Keratinocyte (primary cell): ENCODE measurements at regions not wholly inside any gene's neighbourhood (a gene's known extent, or its start where the extent isn't known, plus 50 kb on each side); places are given as distances from the start of the nearest gene placed in this dataset.

ENCODE experiments used
- EZH2 ChIP-seq: IDR thresholded peaks from one replicate; pipeline ENCODE4 v1.6.1; 2012; ENCODE audit warnings: inconsistent platforms, mild to moderate bottlenecking, low read length, moderate library complexity
- TF ChIP-seq, protein P1 (sequence below), 3 experiments: IDR thresholded peaks in 1 of 3; conservative IDR thresholded peaks in 1 of 3; optimal IDR thresholded peaks in 1 of 3; 2 replicates in 2 of 3; 3 replicates in 1 of 3; pipeline versions ENCODE3 to v1.5.1; 2011; ENCODE audit warnings: low read length in 3 of 3, mild to moderate bottlenecking in 3 of 3, moderate library complexity in 2 of 3, control low read depth in 1 of 3, inconsistent platforms in 1 of 3; ENCODE audit not compliant: insufficient read depth in 2 of 3; ENCODE audit errors: extremely low read depth in 1 of 3

DNA sequence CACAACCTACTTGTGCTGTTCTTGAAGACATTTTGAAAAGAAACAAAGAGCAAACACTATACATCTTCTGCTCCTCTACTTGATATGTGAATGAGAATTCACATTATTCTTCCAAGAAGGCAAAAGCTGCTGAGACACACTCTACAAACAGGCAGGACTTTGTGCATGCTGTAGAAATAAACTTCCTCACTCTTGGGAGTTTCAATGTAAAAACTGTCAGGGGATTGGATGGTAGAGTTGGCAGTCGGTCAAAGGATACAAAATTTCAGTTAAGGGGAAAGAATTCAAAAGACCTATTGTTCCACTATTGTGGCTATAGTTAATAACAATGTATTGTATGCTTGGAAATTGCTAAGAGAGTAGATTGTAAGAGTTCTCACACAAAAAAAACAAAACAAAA, 196.3 kb downstream of the MC4R start:
- TF ChIP-seq EZH2: no peak
- TF ChIP-seq, protein P1, sequence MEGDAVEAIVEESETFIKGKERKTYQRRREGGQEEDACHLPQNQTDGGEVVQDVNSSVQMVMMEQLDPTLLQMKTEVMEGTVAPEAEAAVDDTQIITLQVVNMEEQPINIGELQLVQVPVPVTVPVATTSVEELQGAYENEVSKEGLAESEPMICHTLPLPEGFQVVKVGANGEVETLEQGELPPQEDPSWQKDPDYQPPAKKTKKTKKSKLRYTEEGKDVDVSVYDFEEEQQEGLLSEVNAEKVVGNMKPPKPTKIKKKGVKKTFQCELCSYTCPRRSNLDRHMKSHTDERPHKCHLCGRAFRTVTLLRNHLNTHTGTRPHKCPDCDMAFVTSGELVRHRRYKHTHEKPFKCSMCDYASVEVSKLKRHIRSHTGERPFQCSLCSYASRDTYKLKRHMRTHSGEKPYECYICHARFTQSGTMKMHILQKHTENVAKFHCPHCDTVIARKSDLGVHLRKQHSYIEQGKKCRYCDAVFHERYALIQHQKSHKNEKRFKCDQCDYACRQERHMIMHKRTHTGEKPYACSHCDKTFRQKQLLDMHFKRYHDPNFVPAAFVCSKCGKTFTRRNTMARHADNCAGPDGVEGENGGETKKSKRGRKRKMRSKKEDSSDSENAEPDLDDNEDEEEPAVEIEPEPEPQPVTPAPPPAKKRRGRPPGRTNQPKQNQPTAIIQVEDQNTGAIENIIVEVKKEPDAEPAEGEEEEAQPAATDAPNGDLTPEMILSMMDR (optimal IDR thresholded peaks at IDR 0.05 in 1 of 3, IDR thresholded peaks at IDR 0.05 in 1 of 3, conservative IDR thresholded peaks at IDR 0.05 in 1 of 3; ENCODE audit: extremely low read depth in 1 of 3, insufficient read depth in 2 of 3, low read length in 3 of 3): no peak
